ENCODE measurements at regions not wholly inside any gene's neighbourhood (a gene's known extent, or its start where the extent isn't known, plus 50 kb on each side); places are given as distances from the start of the nearest gene placed in this dataset.

DNA sequence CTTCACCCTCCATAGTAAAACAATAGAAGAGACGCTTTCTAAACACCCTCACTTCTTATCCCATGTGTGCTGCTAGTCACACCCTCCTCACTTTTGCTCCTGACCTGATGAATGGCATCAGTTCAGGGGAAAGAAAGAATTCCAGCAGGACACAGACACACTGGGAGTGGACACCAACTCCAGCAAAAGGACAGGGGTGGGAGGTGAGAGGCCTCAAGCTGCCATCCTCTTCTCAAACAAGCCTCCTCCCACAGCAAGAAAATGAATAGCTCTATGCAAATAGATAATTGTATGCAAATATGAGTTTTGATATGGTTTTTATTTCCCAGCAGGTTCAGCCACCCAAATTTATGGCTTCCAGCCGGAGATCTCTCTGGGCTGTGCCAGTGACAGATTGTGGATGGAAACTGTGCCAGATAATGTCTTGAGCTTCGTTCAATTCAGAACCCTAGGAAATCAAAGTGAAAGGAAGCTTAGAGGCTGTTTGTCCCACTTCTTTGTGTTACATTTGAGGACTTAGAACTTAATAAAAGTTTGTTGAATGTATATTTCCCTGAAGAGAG, 209.3 kb upstream of the PPP2R3A start:
- Histone ChIP-seq H2AFZ (ENCODE audit: low read depth, low read length) (no peak overlapping the region), H3K36me3 (ENCODE audit: insufficient read depth, low read length) (no peaks in the 10 kb centered on the region), H3F3A (ENCODE audit: insufficient read depth, low read length, poor library complexity, severe bottlenecking) (no peaks in the 10 kb centered on the region), H3K9me2 (ENCODE audit: insufficient read depth, low read length) (no peaks in the 10 kb centered on the region), H3K27me3 (ENCODE audit: insufficient read depth, low read depth, low read length) (no peaks in the 10 kb centered on the region), H3K4me3 (ENCODE audit: low read length) (no peak overlapping the region), H3K27ac (ENCODE audit: low read length) (no peak overlapping the region), H3K9me3 (ENCODE audit: low read length) (no peaks in the 10 kb centered on the region), H3K79me2 (replicated peaks; ENCODE audit: insufficient read depth, low read length) (no peaks in the 10 kb centered on the region), H3K9ac (ENCODE audit: low read length) (no peak overlapping the region), H4K20me1 (ENCODE audit: insufficient read depth) (no peaks in the 10 kb centered on the region), H3K4me2 (ENCODE audit: low read length) (no peak overlapping the region)
- TF ChIP-seq POLR2AphosphoS5 (IDR thresholded peaks at IDR 0.05) = no peak
- no peak for TF ChIP-seq TAF1 (IDR thresholded peaks at IDR 0.05; ENCODE audit: low read depth)
- no peak for TF ChIP-seq EZH2 (IDR thresholded peaks at IDR 0.05; ENCODE audit: borderline replicate concordance, insufficient read depth, low read length, poor library complexity, severe bottlenecking)
- TF ChIP-seq EP300 (conservative IDR thresholded peaks at IDR 0.05; ENCODE audit: poor library complexity, severe bottlenecking) = no peak
- TF ChIP-seq SMC3 (conservative IDR thresholded peaks at IDR 0.05; ENCODE audit: poor library complexity) = no peak
- TF ChIP-seq, protein P1, sequence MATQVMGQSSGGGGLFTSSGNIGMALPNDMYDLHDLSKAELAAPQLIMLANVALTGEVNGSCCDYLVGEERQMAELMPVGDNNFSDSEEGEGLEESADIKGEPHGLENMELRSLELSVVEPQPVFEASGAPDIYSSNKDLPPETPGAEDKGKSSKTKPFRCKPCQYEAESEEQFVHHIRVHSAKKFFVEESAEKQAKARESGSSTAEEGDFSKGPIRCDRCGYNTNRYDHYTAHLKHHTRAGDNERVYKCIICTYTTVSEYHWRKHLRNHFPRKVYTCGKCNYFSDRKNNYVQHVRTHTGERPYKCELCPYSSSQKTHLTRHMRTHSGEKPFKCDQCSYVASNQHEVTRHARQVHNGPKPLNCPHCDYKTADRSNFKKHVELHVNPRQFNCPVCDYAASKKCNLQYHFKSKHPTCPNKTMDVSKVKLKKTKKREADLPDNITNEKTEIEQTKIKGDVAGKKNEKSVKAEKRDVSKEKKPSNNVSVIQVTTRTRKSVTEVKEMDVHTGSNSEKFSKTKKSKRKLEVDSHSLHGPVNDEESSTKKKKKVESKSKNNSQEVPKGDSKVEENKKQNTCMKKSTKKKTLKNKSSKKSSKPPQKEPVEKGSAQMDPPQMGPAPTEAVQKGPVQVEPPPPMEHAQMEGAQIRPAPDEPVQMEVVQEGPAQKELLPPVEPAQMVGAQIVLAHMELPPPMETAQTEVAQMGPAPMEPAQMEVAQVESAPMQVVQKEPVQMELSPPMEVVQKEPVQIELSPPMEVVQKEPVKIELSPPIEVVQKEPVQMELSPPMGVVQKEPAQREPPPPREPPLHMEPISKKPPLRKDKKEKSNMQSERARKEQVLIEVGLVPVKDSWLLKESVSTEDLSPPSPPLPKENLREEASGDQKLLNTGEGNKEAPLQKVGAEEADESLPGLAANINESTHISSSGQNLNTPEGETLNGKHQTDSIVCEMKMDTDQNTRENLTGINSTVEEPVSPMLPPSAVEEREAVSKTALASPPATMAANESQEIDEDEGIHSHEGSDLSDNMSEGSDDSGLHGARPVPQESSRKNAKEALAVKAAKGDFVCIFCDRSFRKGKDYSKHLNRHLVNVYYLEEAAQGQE (IDR thresholded peaks at IDR 0.05; ENCODE audit: borderline replicate concordance) = no peak
- no peak for TF ChIP-seq MXI1 (conservative IDR thresholded peaks at IDR 0.05; ENCODE audit: poor library complexity, severe bottlenecking)

DNA sequence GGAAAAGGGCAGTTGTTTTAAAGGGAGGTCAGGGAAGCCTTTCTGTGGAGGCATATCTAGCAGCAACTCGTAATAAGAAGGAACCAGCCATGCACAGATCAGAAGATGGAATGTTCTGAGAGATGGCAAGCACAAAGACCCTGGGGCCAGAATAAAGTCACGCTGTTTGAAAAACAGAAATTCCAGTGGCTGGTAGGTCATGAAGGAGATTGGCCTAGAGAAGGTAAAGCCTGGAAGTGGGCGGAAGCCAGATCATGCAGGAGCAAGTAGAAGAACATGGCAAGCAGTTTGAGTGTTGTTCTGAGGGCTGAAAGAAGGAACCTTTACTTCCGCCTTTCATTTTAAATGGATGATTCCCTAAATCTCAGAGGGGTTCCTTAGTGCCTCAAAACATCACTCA, 208.1 kb upstream of the PPP2R3A start:
- no peaks in the 10 kb centered on the region for H3K36me3 ChIP-seq (ENCODE audit: insufficient read depth, low read length)
- TF ChIP-seq, protein P1 (IDR thresholded peaks at IDR 0.05; ENCODE audit: borderline replicate concordance) = no peak
- TF ChIP-seq SMC3 (conservative IDR thresholded peaks at IDR 0.05; ENCODE audit: poor library complexity) (no peak), EP300 (conservative IDR thresholded peaks at IDR 0.05; ENCODE audit: poor library complexity, severe bottlenecking) (no peak), MXI1 (conservative IDR thresholded peaks at IDR 0.05; ENCODE audit: poor library complexity, severe bottlenecking) (no peak), EZH2 (IDR thresholded peaks at IDR 0.05; ENCODE audit: borderline replicate concordance, insufficient read depth, low read length, poor library complexity, severe bottlenecking) (no peak), RAD21 (conservative IDR thresholded peaks at IDR 0.05) (no peak), POLR2AphosphoS5 (IDR thresholded peaks at IDR 0.05) (no peak)
- TF ChIP-seq, protein P2, sequence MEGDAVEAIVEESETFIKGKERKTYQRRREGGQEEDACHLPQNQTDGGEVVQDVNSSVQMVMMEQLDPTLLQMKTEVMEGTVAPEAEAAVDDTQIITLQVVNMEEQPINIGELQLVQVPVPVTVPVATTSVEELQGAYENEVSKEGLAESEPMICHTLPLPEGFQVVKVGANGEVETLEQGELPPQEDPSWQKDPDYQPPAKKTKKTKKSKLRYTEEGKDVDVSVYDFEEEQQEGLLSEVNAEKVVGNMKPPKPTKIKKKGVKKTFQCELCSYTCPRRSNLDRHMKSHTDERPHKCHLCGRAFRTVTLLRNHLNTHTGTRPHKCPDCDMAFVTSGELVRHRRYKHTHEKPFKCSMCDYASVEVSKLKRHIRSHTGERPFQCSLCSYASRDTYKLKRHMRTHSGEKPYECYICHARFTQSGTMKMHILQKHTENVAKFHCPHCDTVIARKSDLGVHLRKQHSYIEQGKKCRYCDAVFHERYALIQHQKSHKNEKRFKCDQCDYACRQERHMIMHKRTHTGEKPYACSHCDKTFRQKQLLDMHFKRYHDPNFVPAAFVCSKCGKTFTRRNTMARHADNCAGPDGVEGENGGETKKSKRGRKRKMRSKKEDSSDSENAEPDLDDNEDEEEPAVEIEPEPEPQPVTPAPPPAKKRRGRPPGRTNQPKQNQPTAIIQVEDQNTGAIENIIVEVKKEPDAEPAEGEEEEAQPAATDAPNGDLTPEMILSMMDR (IDR thresholded peaks at IDR 0.05; ENCODE audit: poor library complexity, severe bottlenecking) = no peak

More for the DNA sequence above, 208.1 kb upstream of the PPP2R3A start:
- Histone ChIP-seq H3K4me3 (ENCODE audit: low read length) (no peak overlapping the region), H4K20me1 (ENCODE audit: insufficient read depth) (no peaks in the 10 kb centered on the region), H3K4me2 (ENCODE audit: low read length) (no peak overlapping the region), H3K9me2 (ENCODE audit: insufficient read depth, low read length) (no peaks in the 10 kb centered on the region), H3K9ac (ENCODE audit: low read length) (no peak overlapping the region), H3K27ac (ENCODE audit: low read length) (no peak overlapping the region), H2AFZ (ENCODE audit: low read depth, low read length) (no peak overlapping the region), H3K79me2 (replicated peaks; ENCODE audit: insufficient read depth, low read length) (no peaks in the 10 kb centered on the region), H3F3A (ENCODE audit: insufficient read depth, low read length, poor library complexity, severe bottlenecking) (no peaks in the 10 kb centered on the region), H3K27me3 (ENCODE audit: insufficient read depth, low read depth, low read length) (no peaks in the 10 kb centered on the region), H3K9me3 (ENCODE audit: low read length) (no peaks in the 10 kb centered on the region)

Data from neural cell (in vitro differentiated cells).